Sigmoid colon (tissue), 3 donors: ENCODE measurements at regions not wholly inside any gene's neighbourhood (a gene's known extent, or its start where the extent isn't known, plus 50 kb on each side); places are given as distances from the start of the nearest gene placed in this dataset.

Experiments
- POLR2A ChIP-seq, 2 donors: fragments of 450-650 bp; IDR thresholded peaks; one replicate each; pipeline ENCODE4 v1.6.1; 2016; ENCODE audit warnings: antibody characterized with exemption in 2 of 2, mild to moderate bottlenecking in 2 of 2, moderate library complexity in 2 of 2
- TF ChIP-seq, protein P1 (sequence below), 4 experiments: fragments of 450-650 bp in 3 of 4; fragments of 200-600 bp in 1 of 4; IDR thresholded peaks; one replicate each; pipeline ENCODE4 v1.5.1; 2016 to 2019; ENCODE audit warnings: antibody characterized with exemption in 4 of 4, mild to moderate bottlenecking in 3 of 4, moderate library complexity in 2 of 4

DNA sequence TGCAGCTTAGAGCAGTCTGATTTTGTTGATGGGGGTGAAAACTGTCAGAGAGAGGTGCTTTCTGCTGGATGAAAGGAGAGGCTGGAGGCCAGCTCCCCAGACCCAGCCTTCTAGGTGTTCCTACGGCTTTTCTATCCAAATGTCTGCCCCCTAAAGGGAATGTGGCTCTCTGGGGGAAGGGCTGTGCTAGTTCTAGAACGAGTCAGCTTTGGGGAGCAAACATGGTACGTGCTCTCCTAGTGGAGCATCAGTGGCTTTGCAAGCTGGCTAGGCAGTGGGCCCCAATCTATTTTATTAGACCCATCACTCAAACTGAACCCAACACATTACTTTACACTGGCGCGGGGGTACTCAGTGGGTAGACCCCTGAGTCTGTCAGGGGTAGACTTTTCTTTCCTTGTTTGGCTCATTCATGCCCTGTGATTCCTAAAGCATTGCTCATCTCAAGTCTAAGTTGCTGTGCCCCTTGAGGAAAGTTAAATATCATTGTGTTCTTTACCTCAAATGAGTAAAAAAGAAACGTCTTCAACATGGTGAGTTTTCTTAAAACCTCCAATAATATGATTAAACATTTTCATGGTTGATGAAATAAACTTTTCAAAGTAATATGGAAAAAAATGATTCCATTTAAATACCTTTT is 254.9 kb downstream of the DLEU7 start:
- TF ChIP-seq POLR2A (IDR thresholded peaks at IDR 0.05) = no peak
- TF ChIP-seq, protein P1, sequence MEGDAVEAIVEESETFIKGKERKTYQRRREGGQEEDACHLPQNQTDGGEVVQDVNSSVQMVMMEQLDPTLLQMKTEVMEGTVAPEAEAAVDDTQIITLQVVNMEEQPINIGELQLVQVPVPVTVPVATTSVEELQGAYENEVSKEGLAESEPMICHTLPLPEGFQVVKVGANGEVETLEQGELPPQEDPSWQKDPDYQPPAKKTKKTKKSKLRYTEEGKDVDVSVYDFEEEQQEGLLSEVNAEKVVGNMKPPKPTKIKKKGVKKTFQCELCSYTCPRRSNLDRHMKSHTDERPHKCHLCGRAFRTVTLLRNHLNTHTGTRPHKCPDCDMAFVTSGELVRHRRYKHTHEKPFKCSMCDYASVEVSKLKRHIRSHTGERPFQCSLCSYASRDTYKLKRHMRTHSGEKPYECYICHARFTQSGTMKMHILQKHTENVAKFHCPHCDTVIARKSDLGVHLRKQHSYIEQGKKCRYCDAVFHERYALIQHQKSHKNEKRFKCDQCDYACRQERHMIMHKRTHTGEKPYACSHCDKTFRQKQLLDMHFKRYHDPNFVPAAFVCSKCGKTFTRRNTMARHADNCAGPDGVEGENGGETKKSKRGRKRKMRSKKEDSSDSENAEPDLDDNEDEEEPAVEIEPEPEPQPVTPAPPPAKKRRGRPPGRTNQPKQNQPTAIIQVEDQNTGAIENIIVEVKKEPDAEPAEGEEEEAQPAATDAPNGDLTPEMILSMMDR (IDR thresholded peaks at IDR 0.05) = no peak
